ENCODE measurements at regions not wholly inside any gene's neighbourhood (a gene's known extent, or its start where the extent isn't known, plus 50 kb on each side); places are given as distances from the start of the nearest gene placed in this dataset.

- TF ChIP-seq CTCF (IDR thresholded peaks at IDR 0.05; ENCODE audit: low read depth, low read length) (no peak), POLR2A (IDR thresholded peaks at IDR 0.05; ENCODE audit: extremely low read depth, insufficient read length) (no peak), MAX (IDR thresholded peaks at IDR 0.05; ENCODE audit: low read depth, low read length) (no peak)
These were observed 124.5 kb upstream of the GALNT2 start for GRCh38 chr1:229942501-229942900.

Measured in NB4 (cell line).